Adipocyte (in vitro differentiated cells): ENCODE measurements at regions not wholly inside any gene's neighbourhood (a gene's known extent, or its start where the extent isn't known, plus 50 kb on each side); places are given as distances from the start of the nearest gene placed in this dataset.
A peak's percentile ranks its signal among the peaks of the same experiment; 100 is the strongest.

Source experiments
- DNase-seq: peaks from one replicate; pipeline ENCODE4 v3.0.0-alpha.2; 2015; ENCODE audit warnings: low read depth
- H3K27me3 ChIP-seq: replicated peaks from 2 replicates; pipeline ENCODE4 v1.7.0; 2013; ENCODE audit warnings: mild to moderate bottlenecking, low read length, moderate library complexity; ENCODE audit not compliant: control insufficient read depth, insufficient read depth
- H3K36me3 ChIP-seq: 2 replicates; pipeline ENCODE4 v1.7.0; 2013; ENCODE audit warnings: low read length, mild to moderate bottlenecking, moderate library complexity; ENCODE audit not compliant: control insufficient read depth, insufficient read depth, severe bottlenecking
- H3K4me1 ChIP-seq: 2 replicates; pipeline ENCODE4 v1.7.0; 2013; ENCODE audit warnings: mild to moderate bottlenecking, low read length, moderate library complexity; ENCODE audit not compliant: control insufficient read depth, insufficient read depth
- H3K4me3 ChIP-seq: 2 replicates; pipeline ENCODE4 v1.7.0; 2013; ENCODE audit warnings: mild to moderate bottlenecking, low read length, moderate library complexity
- H3K9ac ChIP-seq: 2 replicates; pipeline ENCODE4 v1.7.0; 2013; ENCODE audit warnings: mild to moderate bottlenecking, low read length, moderate library complexity
- H3K9me3 ChIP-seq: 2 replicates; pipeline ENCODE4 v1.7.0; 2013; ENCODE audit warnings: mild to moderate bottlenecking, low read length, moderate library complexity; ENCODE audit not compliant: control insufficient read depth

- Histone ChIP-seq H3K27me3 (no peaks in the 10 kb centered on the region), H3K9ac (no peak overlapping the region), H3K9me3 (no peaks in the 10 kb centered on the region), H3K36me3 (no peaks in the 10 kb centered on the region), H3K4me1 (no peaks in the 10 kb centered on the region), H3K4me3 (no peak overlapping the region)
- no peak for DNase-seq
Observed at GRCh38 chr5:52684051-52684450, 103.7 kb upstream of the ITGA1 start.

DNA sequence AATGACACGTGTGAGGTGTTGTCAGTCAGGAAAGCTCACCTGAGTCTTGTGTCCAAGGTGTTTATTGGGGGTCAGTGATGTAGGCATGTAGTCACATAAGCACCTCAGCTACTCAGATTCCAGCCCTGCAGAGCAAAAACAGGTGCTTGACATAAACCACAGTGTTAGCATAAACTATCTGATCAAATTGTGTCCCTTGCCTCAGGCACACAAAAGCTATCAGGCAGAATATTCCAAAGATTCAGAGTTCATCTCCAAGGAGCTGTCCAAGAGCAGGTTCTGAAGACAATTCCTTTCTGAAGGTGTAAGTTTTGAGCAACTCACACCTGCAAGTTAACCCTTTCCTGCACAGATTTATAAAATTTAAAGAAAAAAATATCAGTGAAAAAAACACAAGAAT is 102.2 kb upstream of the ITGA1 start:
- peaks cover 9% of the 10 kb centered on the region for H3K4me1 ChIP-seq
- H3K9me3 ChIP-seq = no peaks in the 10 kb centered on the region
- no peaks in the 10 kb centered on the region for H3K27me3 ChIP-seq
- no peak overlapping the region for H3K9ac ChIP-seq
- no peaks in the 10 kb centered on the region for H3K36me3 ChIP-seq
- DNase-seq = no peak
- H3K4me3 ChIP-seq = no peak overlapping the region

DNA sequence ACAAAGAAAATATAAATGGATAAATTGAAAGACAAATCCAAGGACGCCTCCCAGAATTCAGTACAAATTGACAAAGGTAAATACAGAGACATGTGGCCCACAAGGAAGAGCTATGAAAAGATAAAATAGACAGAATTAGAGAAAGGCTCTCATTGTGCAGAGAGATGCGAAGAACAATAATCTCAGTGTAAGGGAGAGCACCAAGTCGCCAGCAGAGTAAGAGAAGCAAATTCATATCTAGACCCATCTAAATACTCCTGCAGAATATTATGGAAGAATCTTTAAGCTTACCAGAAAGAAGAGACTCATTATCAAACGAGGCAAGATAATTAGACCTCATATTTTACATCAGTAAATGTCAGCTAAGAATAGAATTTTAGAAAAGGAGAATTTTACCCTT is 101.7 kb upstream of the ITGA1 start:
- DNase-seq = no peak
- H3K4me3 ChIP-seq = no peak overlapping the region
- no peak overlapping the region for H3K9ac ChIP-seq

GRCh38 chr5:52690236-52690768 is 97.4 kb upstream of the ITGA1 start:
- Histone ChIP-seq H3K27me3 (no peaks in the 10 kb centered on the region), H3K4me3 (no peak overlapping the region), H3K36me3 (no peaks in the 10 kb centered on the region), H3K9me3 (no peaks in the 10 kb centered on the region), H3K4me1 (peaks cover 19% of the 10 kb centered on the region), H3K9ac (no peak overlapping the region)
- DNase-seq = peak; percentile 28

More for the DNA sequence above, 101.7 kb upstream of the ITGA1 start:
- no peaks in the 10 kb centered on the region for H3K36me3 ChIP-seq
- peaks cover 12% of the 10 kb centered on the region for H3K4me1 ChIP-seq
- H3K27me3 ChIP-seq = no peaks in the 10 kb centered on the region
- H3K9me3 ChIP-seq = no peaks in the 10 kb centered on the region

DNA sequence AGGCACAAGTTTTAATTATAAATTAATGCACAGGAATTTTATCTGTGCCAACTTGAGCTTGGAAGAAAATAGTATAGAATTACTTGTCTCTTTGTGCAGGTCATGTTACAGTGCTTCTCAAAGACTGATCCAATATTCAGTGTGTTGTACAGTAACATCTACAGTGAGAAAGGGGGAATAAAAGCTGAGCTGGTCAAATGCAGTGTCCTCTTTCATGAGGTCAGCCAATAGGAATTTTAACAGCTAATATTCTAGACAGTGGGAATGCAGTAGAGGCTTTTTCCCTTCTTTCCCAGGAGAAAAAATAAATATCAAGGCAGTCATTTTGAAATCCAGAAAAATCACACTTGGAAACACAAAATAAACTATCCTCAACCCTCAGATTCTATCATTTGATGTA is 95.7 kb upstream of the ITGA1 start:
- peaks cover 19% of the 10 kb centered on the region for H3K4me1 ChIP-seq
- peak; percentile 61 for DNase-seq
- H3K9me3 ChIP-seq = no peaks in the 10 kb centered on the region
- no peaks in the 10 kb centered on the region for H3K27me3 ChIP-seq
- H3K36me3 ChIP-seq = no peaks in the 10 kb centered on the region
- H3K4me3 ChIP-seq = no peak overlapping the region
- H3K9ac ChIP-seq = no peak overlapping the region

GRCh38 chr5:52692606-52693005 is 95.1 kb upstream of the ITGA1 start:
- Histone ChIP-seq H3K36me3 (no peaks in the 10 kb centered on the region), H3K4me1 (peaks cover 19% of the 10 kb centered on the region), H3K27me3 (no peaks in the 10 kb centered on the region), H3K9ac (no peak overlapping the region), H3K4me3 (no peak overlapping the region), H3K9me3 (no peaks in the 10 kb centered on the region)
- DNase-seq = peak; percentile 36

- H3K4me3 ChIP-seq = no peak overlapping the region
- H3K9me3 ChIP-seq = no peaks in the 10 kb centered on the region
- H3K9ac ChIP-seq = no peak overlapping the region
- H3K36me3 ChIP-seq = no peaks in the 10 kb centered on the region
- peaks cover 19% of the 10 kb centered on the region for H3K4me1 ChIP-seq
- no peaks in the 10 kb centered on the region for H3K27me3 ChIP-seq
- peak; percentile 49 for DNase-seq
Observed at GRCh38 chr5:52693280-52693679, 94.4 kb upstream of the ITGA1 start.

DNA sequence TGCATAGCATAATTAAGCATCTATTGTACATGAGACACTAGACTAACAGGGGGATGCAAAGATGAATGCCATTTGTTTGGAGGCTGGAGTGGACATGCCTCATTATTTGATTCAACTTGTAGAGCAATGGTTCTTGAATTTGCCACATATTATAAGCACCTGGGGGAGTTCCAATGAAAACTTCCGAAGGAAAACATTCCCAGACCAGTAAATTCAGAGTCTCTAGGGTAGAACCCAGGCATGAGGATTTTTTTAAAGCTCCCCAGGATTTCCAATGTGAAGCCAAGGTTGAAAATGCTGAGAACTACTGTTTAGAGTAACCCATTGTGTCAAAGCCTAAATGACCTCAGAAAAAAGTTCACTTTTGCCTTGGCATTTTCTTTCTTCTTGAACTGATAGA is 93.9 kb upstream of the ITGA1 start:
- Histone ChIP-seq H3K9ac (no peak overlapping the region), H3K4me1 (peaks cover 19% of the 10 kb centered on the region), H3K36me3 (no peaks in the 10 kb centered on the region), H3K27me3 (no peaks in the 10 kb centered on the region), H3K9me3 (no peaks in the 10 kb centered on the region), H3K4me3 (no peak overlapping the region)
- DNase-seq = no peak

- Histone ChIP-seq H3K9me3 (no peaks in the 10 kb centered on the region), H3K9ac (no peak overlapping the region), H3K36me3 (no peaks in the 10 kb centered on the region), H3K27me3 (no peaks in the 10 kb centered on the region), H3K4me1 (peaks cover 19% of the 10 kb centered on the region), H3K4me3 (no peak overlapping the region)
- no peak for DNase-seq
Observed at GRCh38 chr5:52694648-52695047, 93.1 kb upstream of the ITGA1 start.

DNA sequence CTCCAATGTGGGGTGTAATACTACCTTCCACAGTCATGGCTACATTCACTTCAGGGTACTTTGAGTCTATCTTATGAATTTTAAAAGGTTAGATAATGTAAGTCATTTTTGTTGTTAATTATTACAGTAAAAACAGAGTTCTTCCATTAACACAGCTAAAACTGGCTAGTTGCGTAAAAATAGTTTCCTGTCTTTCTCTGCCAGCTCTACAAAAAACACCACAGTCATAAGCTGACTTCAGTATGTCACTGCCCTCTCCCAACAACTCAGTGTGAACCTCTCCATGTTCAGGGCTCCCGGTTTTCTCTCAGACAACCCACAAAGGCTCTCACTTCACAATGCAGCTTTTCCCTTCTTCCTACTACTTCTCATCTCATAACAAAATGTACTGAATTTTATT is 84.8 kb upstream of the ITGA1 start:
- H3K4me3 ChIP-seq = no peak overlapping the region
- no peak for DNase-seq
- peaks cover 4% of the 10 kb centered on the region for H3K4me1 ChIP-seq
- H3K9me3 ChIP-seq = no peaks in the 10 kb centered on the region
- no peaks in the 10 kb centered on the region for H3K27me3 ChIP-seq
- H3K36me3 ChIP-seq = no peaks in the 10 kb centered on the region
- H3K9ac ChIP-seq = no peak overlapping the region

- Histone ChIP-seq H3K36me3 (no peaks in the 10 kb centered on the region), H3K4me3 (no peak overlapping the region), H3K27me3 (no peaks in the 10 kb centered on the region), H3K9ac (no peak overlapping the region), H3K4me1 (peaks cover 6% of the 10 kb centered on the region), H3K9me3 (no peaks in the 10 kb centered on the region)
- DNase-seq = no peak
Observed at GRCh38 chr5:52703321-52703720, 84.4 kb upstream of the ITGA1 start.

DNA sequence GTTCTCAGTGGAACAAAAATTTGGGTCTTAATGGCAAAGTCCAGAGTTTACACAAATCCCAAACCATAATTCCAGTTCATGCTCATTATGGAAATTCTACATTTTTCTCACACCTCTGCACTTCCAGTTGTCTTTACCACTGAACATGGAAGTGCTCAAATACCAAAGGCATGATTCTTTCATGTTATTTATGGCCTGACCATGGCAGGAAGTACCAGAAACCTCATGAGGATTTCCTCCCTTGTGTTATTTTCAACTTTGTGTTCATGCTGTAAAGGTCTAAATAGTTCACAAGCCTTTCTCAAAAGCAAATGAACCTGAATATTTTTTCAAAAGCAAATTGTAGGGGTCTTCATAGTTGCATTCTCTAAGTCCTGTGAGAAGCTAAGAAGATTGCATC is 82.0 kb upstream of the ITGA1 start:
- Histone ChIP-seq H3K4me3 (no peak overlapping the region), H3K9me3 (no peaks in the 10 kb centered on the region), H3K36me3 (no peaks in the 10 kb centered on the region), H3K4me1 (peaks cover 22% of the 10 kb centered on the region), H3K27me3 (no peaks in the 10 kb centered on the region), H3K9ac (no peak overlapping the region)
- no peak for DNase-seq
